ENCODE measurements at regions not wholly inside any gene's neighbourhood (a gene's known extent, or its start where the extent isn't known, plus 50 kb on each side); places are given as distances from the start of the nearest gene placed in this dataset.

DNA sequence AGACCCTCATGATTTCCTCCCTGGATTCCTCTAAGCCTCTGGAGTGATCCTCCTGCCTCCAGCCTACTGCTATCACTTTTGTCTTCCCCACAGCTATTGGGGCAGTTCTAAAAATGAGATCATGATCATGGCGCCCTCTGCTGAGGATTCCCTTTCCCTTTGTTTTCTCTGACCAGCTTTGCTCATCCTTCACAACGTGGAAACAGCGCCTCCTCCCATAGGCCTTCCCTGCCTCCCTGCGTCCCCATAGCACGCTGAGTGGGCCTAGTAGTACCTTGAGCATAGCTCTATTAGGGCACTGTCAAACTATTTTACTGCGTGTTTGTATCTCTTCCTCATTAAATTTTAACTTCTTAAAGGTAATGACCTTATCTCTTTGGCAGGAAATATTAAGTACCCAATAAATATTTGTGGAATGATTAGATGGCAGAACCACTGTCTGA lies 207.0 kb upstream of the FANCL start:
- no peaks in the 10 kb centered on the region for H4K20me1 ChIP-seq (ENCODE audit: insufficient read depth)
- no peak overlapping the region for H2AFZ ChIP-seq
- ChIA-PET POLR2A (ENCODE audit: unreplicated experiment) (interaction anchor here (0.6 kb wide), 1 partner anchor 147 kb away, joined by 3 read pairs; no protein-coding TSS in a partner anchor), CTCF (interaction anchor here (0.6 to 1.7 kb wide), 8 partner anchors 10 to 728 kb away, joined by 3 to 9 read pairs (median 4); no protein-coding TSS in a partner anchor)
- H3K36me3 ChIP-seq (ENCODE audit: low read depth): no peaks in the 10 kb centered on the region
- no peaks in the 10 kb centered on the region for H3K79me2 ChIP-seq (ENCODE audit: low read depth)
- no peak overlapping the region for H3K27ac ChIP-seq
- no peaks in the 10 kb centered on the region for H3K9me3 ChIP-seq (ENCODE audit: insufficient read depth, low read depth)
- H3K4me3 ChIP-seq: no peak overlapping the region
- no peaks in the 10 kb centered on the region for H3K27me3 ChIP-seq (ENCODE audit: insufficient read depth, low read depth)
- no peak for TF ChIP-seq EZH2 (IDR thresholded peaks at IDR 0.05; ENCODE audit: low read depth)
- TF ChIP-seq, protein P1, sequence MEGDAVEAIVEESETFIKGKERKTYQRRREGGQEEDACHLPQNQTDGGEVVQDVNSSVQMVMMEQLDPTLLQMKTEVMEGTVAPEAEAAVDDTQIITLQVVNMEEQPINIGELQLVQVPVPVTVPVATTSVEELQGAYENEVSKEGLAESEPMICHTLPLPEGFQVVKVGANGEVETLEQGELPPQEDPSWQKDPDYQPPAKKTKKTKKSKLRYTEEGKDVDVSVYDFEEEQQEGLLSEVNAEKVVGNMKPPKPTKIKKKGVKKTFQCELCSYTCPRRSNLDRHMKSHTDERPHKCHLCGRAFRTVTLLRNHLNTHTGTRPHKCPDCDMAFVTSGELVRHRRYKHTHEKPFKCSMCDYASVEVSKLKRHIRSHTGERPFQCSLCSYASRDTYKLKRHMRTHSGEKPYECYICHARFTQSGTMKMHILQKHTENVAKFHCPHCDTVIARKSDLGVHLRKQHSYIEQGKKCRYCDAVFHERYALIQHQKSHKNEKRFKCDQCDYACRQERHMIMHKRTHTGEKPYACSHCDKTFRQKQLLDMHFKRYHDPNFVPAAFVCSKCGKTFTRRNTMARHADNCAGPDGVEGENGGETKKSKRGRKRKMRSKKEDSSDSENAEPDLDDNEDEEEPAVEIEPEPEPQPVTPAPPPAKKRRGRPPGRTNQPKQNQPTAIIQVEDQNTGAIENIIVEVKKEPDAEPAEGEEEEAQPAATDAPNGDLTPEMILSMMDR (conservative IDR thresholded peaks at IDR 0.05): peak; percentile 70
- no peaks in the 10 kb centered on the region; the same call in 1 of the 2 replicates for H3K9me2 ChIP-seq (ENCODE audit: insufficient read depth)
- no TSS peak for BruUV-seq (replicated peaks)
- no peak overlapping the region for H3K4me2 ChIP-seq
- no peaks in the 10 kb centered on the region for H3F3A ChIP-seq (ENCODE audit: insufficient read depth, low read depth)
- intact Hi-C loops (cut with micrococcal nuclease; ENCODE audit: unreplicated experiment): loop anchor here (1.0 to 10.0 kb wide), 4 partner anchors 317 to 727 kb away; no protein-coding TSS in a partner anchor
- peak in 1 of 2 experiments; percentile 64 for DNase-seq
- no peaks in the 10 kb centered on the region for H3K4me1 ChIP-seq (replicated peaks; ENCODE audit: insufficient read depth)

GRCh38 chr2:58447586-58447985 lies 206.5 kb upstream of the FANCL start:
- Histone ChIP-seq H3K4me3 (no peak overlapping the region), H3K79me2 (ENCODE audit: low read depth) (no peaks in the 10 kb centered on the region), H3K4me2 (no peak overlapping the region), H3F3A (ENCODE audit: insufficient read depth, low read depth) (no peaks in the 10 kb centered on the region), H4K20me1 (ENCODE audit: insufficient read depth) (no peaks in the 10 kb centered on the region), H3K27ac (no peak overlapping the region), H3K4me1 (replicated peaks; ENCODE audit: insufficient read depth) (no peaks in the 10 kb centered on the region), H3K9me2 (ENCODE audit: insufficient read depth) (no peaks in the 10 kb centered on the region; the same call in 1 of the 2 replicates), H3K36me3 (ENCODE audit: low read depth) (no peaks in the 10 kb centered on the region), H3K9me3 (ENCODE audit: insufficient read depth, low read depth) (no peaks in the 10 kb centered on the region), H3K27me3 (ENCODE audit: insufficient read depth, low read depth) (no peaks in the 10 kb centered on the region), H2AFZ (no peak overlapping the region)
- no peak for DNase-seq
- TF ChIP-seq, protein P1 (conservative IDR thresholded peaks at IDR 0.05): no peak
- no peak for TF ChIP-seq EZH2 (IDR thresholded peaks at IDR 0.05; ENCODE audit: low read depth)
- CTCF ChIA-PET: interaction anchor here (0.6 to 1.7 kb wide), 6 partner anchors 11 to 727 kb away, joined by 3 to 9 read pairs (median 4); no protein-coding TSS in a partner anchor
- intact Hi-C loops (cut with micrococcal nuclease; ENCODE audit: unreplicated experiment): loop anchor here (10.0 kb wide), 1 partner anchor 317 kb away; no protein-coding TSS in a partner anchor
- POLR2A ChIA-PET (ENCODE audit: unreplicated experiment): interaction anchor here (0.6 kb wide), 1 partner anchor 147 kb away, joined by 3 read pairs; no protein-coding TSS in a partner anchor
- BruUV-seq (replicated peaks): no TSS peak

- Histone ChIP-seq H3K4me3 (no peak overlapping the region), H3K9me2 (ENCODE audit: insufficient read depth) (no peaks in the 10 kb centered on the region; the same call in 1 of the 2 replicates), H4K20me1 (ENCODE audit: insufficient read depth) (no peaks in the 10 kb centered on the region), H3K4me1 (replicated peaks; ENCODE audit: insufficient read depth) (no peaks in the 10 kb centered on the region), H3K4me2 (no peak overlapping the region), H3K27me3 (ENCODE audit: insufficient read depth, low read depth) (no peaks in the 10 kb centered on the region), H3K36me3 (ENCODE audit: low read depth) (no peaks in the 10 kb centered on the region), H2AFZ (no peak overlapping the region), H3K9me3 (ENCODE audit: insufficient read depth, low read depth) (no peaks in the 10 kb centered on the region), H3F3A (ENCODE audit: insufficient read depth, low read depth) (no peaks in the 10 kb centered on the region), H3K27ac (no peak overlapping the region), H3K79me2 (ENCODE audit: low read depth) (no peaks in the 10 kb centered on the region)
- TF ChIP-seq EZH2 (IDR thresholded peaks at IDR 0.05; ENCODE audit: low read depth): no peak
- TF ChIP-seq, protein P1 (conservative IDR thresholded peaks at IDR 0.05): no peak
- CTCF ChIA-PET: no interaction called here
- intact Hi-C loops (cut with micrococcal nuclease; ENCODE audit: unreplicated experiment): loop anchor here (10.0 kb wide), 1 partner anchor 323 kb away; no protein-coding TSS in a partner anchor
- DNase-seq: no peak
- BruUV-seq (replicated peaks): no TSS peak
- POLR2A ChIA-PET (ENCODE audit: unreplicated experiment): interaction anchor here (0.6 kb wide), 1 partner anchor 395 kb away, joined by 3 read pairs; the partner anchor contains the start of gene VRK2
Observed at GRCh38 chr2:58441643-58442042, 200.5 kb upstream of the FANCL start.

Data from PC-9 (cell line).